ENCODE measurements at regions not wholly inside any gene's neighbourhood (a gene's known extent, or its start where the extent isn't known, plus 50 kb on each side); places are given as distances from the start of the nearest gene placed in this dataset.

- H3K9me3 ChIP-seq (ENCODE audit: low read depth): no peaks in the 10 kb centered on the region
- TF ChIP-seq CTCF (IDR thresholded peaks at IDR 0.05; ENCODE audit: low read depth, low read length): no peak
- DNase-seq (ENCODE audit: low read depth in 1 of 2, low spot score in 1 of 2): no peak
- no peaks in the 10 kb centered on the region for H3K27me3 ChIP-seq
- H3K36me3 ChIP-seq: no peaks in the 10 kb centered on the region
- no peak overlapping the region for H3K27ac ChIP-seq
- H3K4me3 ChIP-seq: no peak overlapping the region
- no peaks in the 10 kb centered on the region for H3K4me1 ChIP-seq (ENCODE audit: low read depth)
These were observed 94.8 kb upstream of the CENPW start for GRCh38 chr6:126245077-126245476.

GRCh38 chr6:126252154-126252553 lies 87.8 kb upstream of the CENPW start:
- Histone ChIP-seq H3K36me3 (no peaks in the 10 kb centered on the region), H3K27ac (no peak overlapping the region), H3K4me3 (no peak overlapping the region), H3K9me3 (ENCODE audit: low read depth) (no peaks in the 10 kb centered on the region), H3K4me1 (ENCODE audit: low read depth) (no peaks in the 10 kb centered on the region), H3K27me3 (no peaks in the 10 kb centered on the region)
- TF ChIP-seq CTCF (IDR thresholded peaks at IDR 0.05; ENCODE audit: low read depth, low read length): no peak
- DNase-seq (ENCODE audit: low read depth in 1 of 2, low spot score in 1 of 2): no peak

GRCh38 chr6:126253431-126253830 lies 86.5 kb upstream of the CENPW start:
- TF ChIP-seq CTCF (IDR thresholded peaks at IDR 0.05; ENCODE audit: low read depth, low read length): no peak
- no peak for DNase-seq (ENCODE audit: low read depth in 1 of 2, low spot score in 1 of 2)
- H3K4me1 ChIP-seq (ENCODE audit: low read depth): no peaks in the 10 kb centered on the region
- H3K27me3 ChIP-seq: no peaks in the 10 kb centered on the region
- H3K27ac ChIP-seq: no peak overlapping the region
- H3K9me3 ChIP-seq (ENCODE audit: low read depth): no peaks in the 10 kb centered on the region
- no peaks in the 10 kb centered on the region for H3K36me3 ChIP-seq
- H3K4me3 ChIP-seq: no peak overlapping the region

GRCh38 chr6:126258150-126258549 lies 81.8 kb upstream of the CENPW start:
- Histone ChIP-seq H3K4me3 (no peak overlapping the region), H3K27me3 (no peaks in the 10 kb centered on the region), H3K36me3 (no peaks in the 10 kb centered on the region), H3K9me3 (ENCODE audit: low read depth) (no peaks in the 10 kb centered on the region), H3K4me1 (ENCODE audit: low read depth) (no peaks in the 10 kb centered on the region), H3K27ac (no peak overlapping the region)
- DNase-seq (ENCODE audit: low read depth in 1 of 2, low spot score in 1 of 2): no peak
- TF ChIP-seq CTCF (IDR thresholded peaks at IDR 0.05; ENCODE audit: low read depth, low read length): no peak

GRCh38 chr6:126261792-126262421 lies 78.0 kb upstream of the CENPW start:
- DNase-seq (ENCODE audit: low read depth in 1 of 2, low spot score in 1 of 2): no peak
- Histone ChIP-seq H3K27me3 (no peaks in the 10 kb centered on the region), H3K4me3 (no peak overlapping the region)

More at GRCh38 chr6:126261792-126262421, 78.0 kb upstream of the CENPW start:
- H3K4me1 ChIP-seq (ENCODE audit: low read depth): no peaks in the 10 kb centered on the region
- H3K27ac ChIP-seq: no peak overlapping the region
- no peaks in the 10 kb centered on the region for H3K9me3 ChIP-seq (ENCODE audit: low read depth)
- H3K36me3 ChIP-seq: no peaks in the 10 kb centered on the region
- no peak for TF ChIP-seq CTCF (IDR thresholded peaks at IDR 0.05; ENCODE audit: low read depth, low read length)
